Activated CD8-positive, alpha-beta memory T cell treated with anti-CD3 and anti-CD28 coated beads, Interleukin-2, amount 50 U/mL, for 24 hours (primary cell): ENCODE measurements at regions not wholly inside any gene's neighbourhood (a gene's known extent, or its start where the extent isn't known, plus 50 kb on each side); places are given as distances from the start of the nearest gene placed in this dataset.

Experiments used
- DNase-seq: peaks from one replicate; pipeline ENCODE4 v3.0.0-alpha.2; 2020; ENCODE audit errors: extremely low read depth

- DNase-seq = no peak
Observed at GRCh38 chr16:82497139-82497538, 129.6 kb upstream of the CDH13 start.

GRCh38 chr16:82488460-82488859 lies 138.3 kb upstream of the CDH13 start:
- no peak for DNase-seq

- no peak for DNase-seq
Observed at GRCh38 chr16:82481455-82481854, 145.3 kb upstream of the CDH13 start.

GRCh38 chr16:82476786-82477185 lies 150.0 kb upstream of the CDH13 start:
- DNase-seq = no peak

GRCh38 chr16:82470620-82471152 lies 156.1 kb upstream of the CDH13 start:
- DNase-seq = no peak

GRCh38 chr16:82470016-82470415 lies 156.8 kb upstream of the CDH13 start:
- DNase-seq = no peak

GRCh38 chr16:82464187-82464586 lies 162.6 kb upstream of the CDH13 start:
- DNase-seq = no peak

GRCh38 chr16:82460766-82461165 lies 166.0 kb upstream of the CDH13 start:
- no peak for DNase-seq

- DNase-seq = no peak
Observed at GRCh38 chr16:82459580-82460256, 167.1 kb upstream of the CDH13 start.

GRCh38 chr16:82456683-82457082 lies 170.1 kb upstream of the CDH13 start:
- DNase-seq = no peak

- no peak for DNase-seq
Observed at GRCh38 chr16:82454566-82454965, 172.2 kb upstream of the CDH13 start.

GRCh38 chr16:82454152-82454551 lies 172.6 kb upstream of the CDH13 start:
- no peak for DNase-seq

GRCh38 chr16:82452004-82452756 lies 174.6 kb upstream of the CDH13 start:
- DNase-seq = no peak

GRCh38 chr16:82451449-82451848 lies 175.3 kb upstream of the CDH13 start:
- no peak for DNase-seq

GRCh38 chr16:82440336-82440735 lies 186.4 kb upstream of the CDH13 start:
- no peak for DNase-seq

GRCh38 chr16:82439678-82440293 lies 187.0 kb upstream of the CDH13 start:
- no peak for DNase-seq

- no peak for DNase-seq
Observed at GRCh38 chr16:82433042-82433441, 193.7 kb upstream of the CDH13 start.

- no peak for DNase-seq
Observed at GRCh38 chr16:82432261-82432660, 194.5 kb upstream of the CDH13 start.

- no peak for DNase-seq
Observed at GRCh38 chr16:82425661-82426060, 201.1 kb upstream of the CDH13 start.

GRCh38 chr16:82421851-82422250 lies 204.9 kb upstream of the CDH13 start:
- DNase-seq = no peak

- no peak for DNase-seq
Observed at GRCh38 chr16:82419332-82419731, 207.4 kb upstream of the CDH13 start.

- no peak for DNase-seq
Observed at GRCh38 chr16:82414476-82414875, 212.3 kb upstream of the CDH13 start.

- DNase-seq = no peak
Observed at GRCh38 chr16:82412770-82413169, 214.0 kb upstream of the CDH13 start.
